ENCODE measurements at regions not wholly inside any gene's neighbourhood (a gene's known extent, or its start where the extent isn't known, plus 50 kb on each side); places are given as distances from the start of the nearest gene placed in this dataset.

DNA sequence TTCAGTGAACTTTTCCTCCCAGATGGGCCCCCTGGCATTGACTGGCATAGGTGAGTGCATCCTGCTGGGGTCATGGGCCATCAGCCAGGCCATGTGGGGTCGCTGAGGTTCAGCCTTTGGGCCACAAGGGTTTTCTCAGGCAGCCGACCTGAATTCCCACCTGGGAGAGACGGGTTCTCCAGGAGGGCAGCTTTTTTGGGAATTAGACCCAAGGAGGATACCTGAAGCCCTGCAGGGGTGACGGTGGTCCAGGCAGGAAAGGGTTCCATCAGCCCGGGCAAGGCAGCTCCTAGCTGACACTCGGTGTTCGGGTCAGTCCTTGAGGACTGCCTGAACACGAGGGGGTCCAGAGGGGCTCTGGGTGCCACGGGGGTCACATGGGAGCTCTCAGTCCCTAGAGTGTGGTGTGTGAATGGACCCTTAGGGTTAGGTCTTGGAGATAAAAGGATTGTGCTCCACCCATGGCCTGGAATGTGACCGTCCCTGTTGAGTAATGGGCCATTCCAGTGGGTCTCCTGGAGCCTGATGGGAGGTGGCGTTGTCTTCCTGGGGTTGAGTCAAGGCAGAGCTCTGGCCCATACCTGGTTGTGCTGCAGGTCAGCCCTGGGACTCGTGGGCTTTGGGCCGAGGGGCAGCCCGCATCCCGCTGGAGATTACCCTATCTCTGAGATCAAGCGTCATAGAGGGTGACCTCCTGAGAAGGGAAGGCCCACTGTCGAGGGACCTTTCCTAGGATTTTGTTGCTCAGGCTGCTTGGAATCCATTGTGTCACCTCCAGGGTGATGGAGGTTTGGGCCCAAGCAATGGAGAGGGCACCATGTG, 192.8 kb downstream of the UBE3A start:
- TF ChIP-seq, protein P1, sequence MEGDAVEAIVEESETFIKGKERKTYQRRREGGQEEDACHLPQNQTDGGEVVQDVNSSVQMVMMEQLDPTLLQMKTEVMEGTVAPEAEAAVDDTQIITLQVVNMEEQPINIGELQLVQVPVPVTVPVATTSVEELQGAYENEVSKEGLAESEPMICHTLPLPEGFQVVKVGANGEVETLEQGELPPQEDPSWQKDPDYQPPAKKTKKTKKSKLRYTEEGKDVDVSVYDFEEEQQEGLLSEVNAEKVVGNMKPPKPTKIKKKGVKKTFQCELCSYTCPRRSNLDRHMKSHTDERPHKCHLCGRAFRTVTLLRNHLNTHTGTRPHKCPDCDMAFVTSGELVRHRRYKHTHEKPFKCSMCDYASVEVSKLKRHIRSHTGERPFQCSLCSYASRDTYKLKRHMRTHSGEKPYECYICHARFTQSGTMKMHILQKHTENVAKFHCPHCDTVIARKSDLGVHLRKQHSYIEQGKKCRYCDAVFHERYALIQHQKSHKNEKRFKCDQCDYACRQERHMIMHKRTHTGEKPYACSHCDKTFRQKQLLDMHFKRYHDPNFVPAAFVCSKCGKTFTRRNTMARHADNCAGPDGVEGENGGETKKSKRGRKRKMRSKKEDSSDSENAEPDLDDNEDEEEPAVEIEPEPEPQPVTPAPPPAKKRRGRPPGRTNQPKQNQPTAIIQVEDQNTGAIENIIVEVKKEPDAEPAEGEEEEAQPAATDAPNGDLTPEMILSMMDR (IDR thresholded peaks at IDR 0.05; ENCODE audit: control extremely low read depth in 1 of 3, insufficient read depth in 1 of 3, low read depth in 1 of 3, low read length in 3 of 3) = no peak
- TF ChIP-seq EZH2 (IDR thresholded peaks at IDR 0.05; ENCODE audit: low read depth, low read length, severe bottlenecking) (no peak), JUN (IDR thresholded peaks at IDR 0.05; ENCODE audit: low read depth, low read length) (no peak), POLR2A (IDR thresholded peaks at IDR 0.05; ENCODE audit: control extremely low read depth in 1 of 2, low read depth in 2 of 2, low read length in 2 of 2) (no peak), NANOG (IDR thresholded peaks at IDR 0.05; ENCODE audit: insufficient read depth, low read depth, low read length, poor library complexity, severe bottlenecking) (no peak), BRCA1 (IDR thresholded peaks at IDR 0.05; ENCODE audit: low read depth, low read length) (no peak), CBX5 (IDR thresholded peaks at IDR 0.05; ENCODE audit: low read depth, low read length) (no peak)
- TF ChIP-seq, protein P2, sequence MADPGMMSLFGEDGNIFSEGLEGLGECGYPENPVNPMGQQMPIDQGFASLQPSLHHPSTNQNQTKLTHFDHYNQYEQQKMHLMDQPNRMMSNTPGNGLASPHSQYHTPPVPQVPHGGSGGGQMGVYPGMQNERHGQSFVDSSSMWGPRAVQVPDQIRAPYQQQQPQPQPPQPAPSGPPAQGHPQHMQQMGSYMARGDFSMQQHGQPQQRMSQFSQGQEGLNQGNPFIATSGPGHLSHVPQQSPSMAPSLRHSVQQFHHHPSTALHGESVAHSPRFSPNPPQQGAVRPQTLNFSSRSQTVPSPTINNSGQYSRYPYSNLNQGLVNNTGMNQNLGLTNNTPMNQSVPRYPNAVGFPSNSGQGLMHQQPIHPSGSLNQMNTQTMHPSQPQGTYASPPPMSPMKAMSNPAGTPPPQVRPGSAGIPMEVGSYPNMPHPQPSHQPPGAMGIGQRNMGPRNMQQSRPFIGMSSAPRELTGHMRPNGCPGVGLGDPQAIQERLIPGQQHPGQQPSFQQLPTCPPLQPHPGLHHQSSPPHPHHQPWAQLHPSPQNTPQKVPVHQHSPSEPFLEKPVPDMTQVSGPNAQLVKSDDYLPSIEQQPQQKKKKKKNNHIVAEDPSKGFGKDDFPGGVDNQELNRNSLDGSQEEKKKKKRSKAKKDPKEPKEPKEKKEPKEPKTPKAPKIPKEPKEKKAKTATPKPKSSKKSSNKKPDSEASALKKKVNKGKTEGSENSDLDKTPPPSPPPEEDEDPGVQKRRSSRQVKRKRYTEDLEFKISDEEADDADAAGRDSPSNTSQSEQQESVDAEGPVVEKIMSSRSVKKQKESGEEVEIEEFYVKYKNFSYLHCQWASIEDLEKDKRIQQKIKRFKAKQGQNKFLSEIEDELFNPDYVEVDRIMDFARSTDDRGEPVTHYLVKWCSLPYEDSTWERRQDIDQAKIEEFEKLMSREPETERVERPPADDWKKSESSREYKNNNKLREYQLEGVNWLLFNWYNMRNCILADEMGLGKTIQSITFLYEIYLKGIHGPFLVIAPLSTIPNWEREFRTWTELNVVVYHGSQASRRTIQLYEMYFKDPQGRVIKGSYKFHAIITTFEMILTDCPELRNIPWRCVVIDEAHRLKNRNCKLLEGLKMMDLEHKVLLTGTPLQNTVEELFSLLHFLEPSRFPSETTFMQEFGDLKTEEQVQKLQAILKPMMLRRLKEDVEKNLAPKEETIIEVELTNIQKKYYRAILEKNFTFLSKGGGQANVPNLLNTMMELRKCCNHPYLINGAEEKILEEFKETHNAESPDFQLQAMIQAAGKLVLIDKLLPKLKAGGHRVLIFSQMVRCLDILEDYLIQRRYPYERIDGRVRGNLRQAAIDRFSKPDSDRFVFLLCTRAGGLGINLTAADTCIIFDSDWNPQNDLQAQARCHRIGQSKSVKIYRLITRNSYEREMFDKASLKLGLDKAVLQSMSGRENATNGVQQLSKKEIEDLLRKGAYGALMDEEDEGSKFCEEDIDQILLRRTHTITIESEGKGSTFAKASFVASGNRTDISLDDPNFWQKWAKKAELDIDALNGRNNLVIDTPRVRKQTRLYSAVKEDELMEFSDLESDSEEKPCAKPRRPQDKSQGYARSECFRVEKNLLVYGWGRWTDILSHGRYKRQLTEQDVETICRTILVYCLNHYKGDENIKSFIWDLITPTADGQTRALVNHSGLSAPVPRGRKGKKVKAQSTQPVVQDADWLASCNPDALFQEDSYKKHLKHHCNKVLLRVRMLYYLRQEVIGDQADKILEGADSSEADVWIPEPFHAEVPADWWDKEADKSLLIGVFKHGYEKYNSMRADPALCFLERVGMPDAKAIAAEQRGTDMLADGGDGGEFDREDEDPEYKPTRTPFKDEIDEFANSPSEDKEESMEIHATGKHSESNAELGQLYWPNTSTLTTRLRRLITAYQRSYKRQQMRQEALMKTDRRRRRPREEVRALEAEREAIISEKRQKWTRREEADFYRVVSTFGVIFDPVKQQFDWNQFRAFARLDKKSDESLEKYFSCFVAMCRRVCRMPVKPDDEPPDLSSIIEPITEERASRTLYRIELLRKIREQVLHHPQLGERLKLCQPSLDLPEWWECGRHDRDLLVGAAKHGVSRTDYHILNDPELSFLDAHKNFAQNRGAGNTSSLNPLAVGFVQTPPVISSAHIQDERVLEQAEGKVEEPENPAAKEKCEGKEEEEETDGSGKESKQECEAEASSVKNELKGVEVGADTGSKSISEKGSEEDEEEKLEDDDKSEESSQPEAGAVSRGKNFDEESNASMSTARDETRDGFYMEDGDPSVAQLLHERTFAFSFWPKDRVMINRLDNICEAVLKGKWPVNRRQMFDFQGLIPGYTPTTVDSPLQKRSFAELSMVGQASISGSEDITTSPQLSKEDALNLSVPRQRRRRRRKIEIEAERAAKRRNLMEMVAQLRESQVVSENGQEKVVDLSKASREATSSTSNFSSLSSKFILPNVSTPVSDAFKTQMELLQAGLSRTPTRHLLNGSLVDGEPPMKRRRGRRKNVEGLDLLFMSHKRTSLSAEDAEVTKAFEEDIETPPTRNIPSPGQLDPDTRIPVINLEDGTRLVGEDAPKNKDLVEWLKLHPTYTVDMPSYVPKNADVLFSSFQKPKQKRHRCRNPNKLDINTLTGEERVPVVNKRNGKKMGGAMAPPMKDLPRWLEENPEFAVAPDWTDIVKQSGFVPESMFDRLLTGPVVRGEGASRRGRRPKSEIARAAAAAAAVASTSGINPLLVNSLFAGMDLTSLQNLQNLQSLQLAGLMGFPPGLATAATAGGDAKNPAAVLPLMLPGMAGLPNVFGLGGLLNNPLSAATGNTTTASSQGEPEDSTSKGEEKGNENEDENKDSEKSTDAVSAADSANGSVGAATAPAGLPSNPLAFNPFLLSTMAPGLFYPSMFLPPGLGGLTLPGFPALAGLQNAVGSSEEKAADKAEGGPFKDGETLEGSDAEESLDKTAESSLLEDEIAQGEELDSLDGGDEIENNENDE (IDR thresholded peaks at IDR 0.05; ENCODE audit: insufficient replicate concordance, low read length) = no peak
